ENCODE measurements at regions not wholly inside any gene's neighbourhood (a gene's known extent, or its start where the extent isn't known, plus 50 kb on each side); places are given as distances from the start of the nearest gene placed in this dataset.

DNA sequence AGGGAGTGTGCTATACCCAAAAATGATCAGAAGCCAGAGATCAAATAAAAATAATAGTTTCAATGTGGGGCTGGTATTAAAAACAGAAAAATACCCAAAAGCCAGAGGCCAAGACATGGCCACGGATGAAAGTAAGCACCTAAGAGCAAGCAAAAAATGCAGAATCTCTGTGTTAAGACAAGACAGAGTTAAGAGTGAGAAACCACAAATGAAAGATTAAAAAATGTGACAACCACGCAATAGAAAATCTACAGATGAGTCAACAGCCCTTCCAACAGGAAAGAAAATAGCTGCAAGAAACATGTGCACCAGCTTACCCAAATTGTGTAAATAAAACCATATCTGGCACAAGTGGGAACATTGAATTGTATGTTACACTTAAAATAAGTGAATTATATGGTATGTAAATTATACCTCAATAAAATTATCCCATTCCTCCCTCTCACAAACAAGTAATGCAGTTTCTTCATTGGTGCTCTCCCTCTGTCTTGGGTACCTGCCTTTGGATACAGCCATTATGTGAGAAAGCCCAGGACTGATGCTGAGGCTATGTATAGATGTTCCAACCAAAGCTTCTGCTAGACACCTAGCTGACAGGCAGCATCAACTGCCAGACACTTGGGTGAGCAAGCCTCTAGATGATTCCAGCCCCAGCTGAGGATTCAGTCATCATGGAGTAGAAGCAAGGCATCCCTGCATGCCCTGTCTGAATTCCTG, 55.3 kb upstream of the UFL1 start:
- TF ChIP-seq CTCF (IDR thresholded peaks at IDR 0.05; ENCODE audit: insufficient read depth, low read length) (no peak), POLR2AphosphoS5 (IDR thresholded peaks at IDR 0.05; ENCODE audit: low read depth) (no peak), REST (IDR thresholded peaks at IDR 0.05; ENCODE audit: insufficient replicate concordance, low read depth) (no peak)
